Fibroblast of lung (primary cell): ENCODE measurements at regions not wholly inside any gene's neighbourhood (a gene's known extent, or its start where the extent isn't known, plus 50 kb on each side); places are given as distances from the start of the nearest gene placed in this dataset.

Experiments used
- DNase-seq, 2 donors: peaks; one replicate each; pipeline versions ENCODE4 v3.0.0 to v3.0.0-alpha.2; 2010; ENCODE audit warnings: low read depth in 2 of 2
- H2AFZ ChIP-seq: 2 replicates; pipeline ENCODE4 v1.5.1; 2012; ENCODE audit warnings: low read length, control low read depth, inconsistent platforms
- H3K27ac ChIP-seq: 2 replicates; pipeline ENCODE4 v1.5.1; 2011; ENCODE audit warnings: low read length, control low read depth; ENCODE audit not compliant: insufficient read depth
- H3K27me3 ChIP-seq: 2 replicates; pipeline ENCODE4 v1.5.1; 2011; ENCODE audit warnings: mild to moderate bottlenecking, low read length; ENCODE audit not compliant: control insufficient read depth, insufficient read depth
- H3K36me3 ChIP-seq: 2 replicates; pipeline ENCODE4 v1.5.1; 2011; ENCODE audit warnings: low read length; ENCODE audit not compliant: control insufficient read depth, insufficient read depth
- H3K4me1 ChIP-seq: 2 replicates; pipeline ENCODE4 v1.5.1; 2011; ENCODE audit warnings: low read length; ENCODE audit not compliant: control insufficient read depth, insufficient read depth; ENCODE audit errors: extremely low read depth
- H3K4me2 ChIP-seq: 2 replicates; pipeline ENCODE4 v1.5.1; 2011; ENCODE audit warnings: low read length, control low read depth; ENCODE audit not compliant: insufficient read depth; ENCODE audit errors: extremely low read depth
- H3K4me3 ChIP-seq, 4 experiments: fragments of 200-600 bp in 1 of 4; sonication (generic) in 1 of 4; replicated peaks in 1 of 4; 2 replicates each; pipeline ENCODE4 v1.5.1; 2011 to 2016; ENCODE audit warnings: low read length in 4 of 4, low read depth in 3 of 4, mild to moderate bottlenecking in 3 of 4, control low read depth in 2 of 4, inconsistent platforms in 1 of 4, mixed read lengths in 1 of 4; ENCODE audit not compliant: insufficient read depth in 1 of 4; ENCODE audit errors: control extremely low read depth in 1 of 4
- H3K79me2 ChIP-seq: 2 replicates; pipeline ENCODE4 v1.5.1; 2012; ENCODE audit warnings: mild to moderate bottlenecking, low read length, inconsistent platforms; ENCODE audit not compliant: control insufficient read depth, insufficient read depth
- H3K9ac ChIP-seq: 2 replicates; pipeline ENCODE4 v1.5.1; 2011; ENCODE audit warnings: mild to moderate bottlenecking, low read length, control low read depth; ENCODE audit not compliant: insufficient read depth
- H3K9me3 ChIP-seq: 2 replicates; pipeline ENCODE4 v1.5.1; 2012; ENCODE audit warnings: low read depth, low read length; ENCODE audit not compliant: control insufficient read depth, insufficient read depth
- H4K20me1 ChIP-seq: 2 replicates; pipeline ENCODE4 v1.5.1; 2011; ENCODE audit warnings: low read length; ENCODE audit not compliant: control insufficient read depth, insufficient read depth; ENCODE audit errors: extremely low read depth
- EZH2 ChIP-seq: IDR thresholded peaks from 2 replicates; pipeline ENCODE4 v1.5.1; 2012; ENCODE audit warnings: low read length, control low read depth, mild to moderate bottlenecking; ENCODE audit errors: missing control alignments
- TF ChIP-seq, protein P1 (sequence below), 2 donors: IDR thresholded peaks in 1 of 2; conservative IDR thresholded peaks in 1 of 2; 1 replicate in 1 of 2; 2 replicates in 1 of 2; pipeline ENCODE4 v1.5.1; 2011 to 2012; ENCODE audit warnings: low read length in 2 of 2, control low read depth in 1 of 2, inconsistent platforms in 1 of 2, low read depth in 1 of 2, mild to moderate bottlenecking in 1 of 2

DNA sequence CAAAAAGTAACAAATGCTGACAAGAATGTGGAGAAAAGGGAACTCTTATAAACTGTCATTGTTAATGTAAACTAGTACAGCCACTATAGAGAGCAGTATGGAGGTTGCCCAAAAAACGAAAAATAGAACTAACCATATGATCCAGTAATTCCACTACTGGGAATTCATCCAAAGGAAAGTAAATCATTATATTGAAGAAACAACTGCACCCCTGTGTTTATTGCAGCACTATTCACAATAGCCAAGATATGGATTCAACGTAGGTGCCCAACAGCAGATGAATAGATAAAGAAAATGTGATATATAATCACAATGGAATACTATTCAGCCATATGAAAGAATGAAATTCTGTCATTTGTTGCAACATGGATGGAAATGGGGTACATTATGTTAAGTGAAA lies 188.0 kb upstream of the E2F7 start:
- Histone ChIP-seq H3K79me2 (no peaks in the 10 kb centered on the region), H2AFZ (no peak overlapping the region), H3K27ac (no peak overlapping the region), H3K36me3 (no peaks in the 10 kb centered on the region), H3K4me1 (no peaks in the 10 kb centered on the region), H4K20me1 (no peaks in the 10 kb centered on the region), H3K9me3 (no peaks in the 10 kb centered on the region), H3K4me3 (no peak overlapping the region), H3K4me2 (no peak overlapping the region), H3K27me3 (no peaks in the 10 kb centered on the region), H3K9ac (no peak overlapping the region)
- TF ChIP-seq EZH2: no peak
- TF ChIP-seq, protein P1, sequence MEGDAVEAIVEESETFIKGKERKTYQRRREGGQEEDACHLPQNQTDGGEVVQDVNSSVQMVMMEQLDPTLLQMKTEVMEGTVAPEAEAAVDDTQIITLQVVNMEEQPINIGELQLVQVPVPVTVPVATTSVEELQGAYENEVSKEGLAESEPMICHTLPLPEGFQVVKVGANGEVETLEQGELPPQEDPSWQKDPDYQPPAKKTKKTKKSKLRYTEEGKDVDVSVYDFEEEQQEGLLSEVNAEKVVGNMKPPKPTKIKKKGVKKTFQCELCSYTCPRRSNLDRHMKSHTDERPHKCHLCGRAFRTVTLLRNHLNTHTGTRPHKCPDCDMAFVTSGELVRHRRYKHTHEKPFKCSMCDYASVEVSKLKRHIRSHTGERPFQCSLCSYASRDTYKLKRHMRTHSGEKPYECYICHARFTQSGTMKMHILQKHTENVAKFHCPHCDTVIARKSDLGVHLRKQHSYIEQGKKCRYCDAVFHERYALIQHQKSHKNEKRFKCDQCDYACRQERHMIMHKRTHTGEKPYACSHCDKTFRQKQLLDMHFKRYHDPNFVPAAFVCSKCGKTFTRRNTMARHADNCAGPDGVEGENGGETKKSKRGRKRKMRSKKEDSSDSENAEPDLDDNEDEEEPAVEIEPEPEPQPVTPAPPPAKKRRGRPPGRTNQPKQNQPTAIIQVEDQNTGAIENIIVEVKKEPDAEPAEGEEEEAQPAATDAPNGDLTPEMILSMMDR (conservative IDR thresholded peaks at IDR 0.05 in 1 of 2, IDR thresholded peaks at IDR 0.05 in 1 of 2; ENCODE audit: low read depth in 1 of 2, low read length in 2 of 2): no peak
- no peak for DNase-seq

DNA sequence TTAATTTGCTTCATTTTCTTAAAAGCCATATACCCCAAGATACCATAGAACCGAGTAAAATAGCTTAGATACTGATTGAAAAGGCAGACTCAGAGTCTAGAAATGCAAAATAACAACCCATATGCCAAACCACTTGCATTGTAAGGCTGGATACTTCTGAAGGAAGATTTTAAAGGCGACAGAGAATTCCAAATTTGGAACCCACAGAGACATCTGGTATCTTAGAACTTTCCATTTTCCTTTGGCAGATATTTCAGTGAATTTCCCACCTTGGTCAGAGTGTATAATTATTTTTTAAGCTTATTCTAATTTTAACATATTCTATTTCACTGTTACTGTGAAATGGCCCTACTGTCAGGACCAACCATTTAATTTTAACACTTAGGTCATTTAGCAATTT lies 186.4 kb upstream of the E2F7 start:
- H3K9ac ChIP-seq: no peak overlapping the region
- TF ChIP-seq EZH2: no peak
- TF ChIP-seq, protein P1 (conservative IDR thresholded peaks at IDR 0.05 in 1 of 2, IDR thresholded peaks at IDR 0.05 in 1 of 2; ENCODE audit: low read depth in 1 of 2, low read length in 2 of 2): no peak
- H3K79me2 ChIP-seq: no peaks in the 10 kb centered on the region
- H2AFZ ChIP-seq: no peak overlapping the region
- no peaks in the 10 kb centered on the region for H4K20me1 ChIP-seq
- H3K4me3 ChIP-seq: no peak overlapping the region
- no peaks in the 10 kb centered on the region for H3K9me3 ChIP-seq
- DNase-seq: no peak
- no peaks in the 10 kb centered on the region for H3K36me3 ChIP-seq
- no peaks in the 10 kb centered on the region for H3K27me3 ChIP-seq
- H3K27ac ChIP-seq: no peak overlapping the region
- H3K4me2 ChIP-seq: no peak overlapping the region
- no peaks in the 10 kb centered on the region for H3K4me1 ChIP-seq

DNA sequence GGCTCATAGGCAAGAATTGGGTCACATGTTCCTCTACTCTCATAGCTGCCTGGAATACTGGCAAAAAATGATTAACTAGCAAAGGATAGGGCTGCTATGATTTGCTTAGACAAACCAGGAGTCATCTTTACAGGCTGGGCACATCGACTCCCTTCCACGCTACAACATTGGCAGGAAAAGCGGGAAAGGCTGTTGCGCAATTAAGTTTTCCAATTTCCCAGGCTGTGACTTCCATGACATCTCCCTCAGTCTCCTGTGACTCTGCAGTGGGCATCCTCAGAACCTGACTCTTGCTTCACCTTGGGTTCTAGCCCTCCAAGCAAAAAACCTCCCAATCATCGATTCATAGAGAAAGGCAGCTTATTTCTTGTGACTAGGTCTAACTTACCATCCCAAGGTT lies 184.5 kb upstream of the E2F7 start:
- no peaks in the 10 kb centered on the region for H4K20me1 ChIP-seq
- H3K4me1 ChIP-seq: no peaks in the 10 kb centered on the region
- no peak for TF ChIP-seq EZH2
- TF ChIP-seq, protein P1 (conservative IDR thresholded peaks at IDR 0.05 in 1 of 2, IDR thresholded peaks at IDR 0.05 in 1 of 2; ENCODE audit: low read depth in 1 of 2, low read length in 2 of 2): no peak
- no peak overlapping the region for H3K4me3 ChIP-seq
- H2AFZ ChIP-seq: no peak overlapping the region
- DNase-seq: no peak
- no peak overlapping the region for H3K4me2 ChIP-seq
- H3K36me3 ChIP-seq: no peaks in the 10 kb centered on the region
- H3K9me3 ChIP-seq: no peaks in the 10 kb centered on the region
- no peak overlapping the region for H3K9ac ChIP-seq
- H3K27ac ChIP-seq: no peak overlapping the region
- no peaks in the 10 kb centered on the region for H3K79me2 ChIP-seq
- no peaks in the 10 kb centered on the region for H3K27me3 ChIP-seq
